B cell (primary cell): ENCODE measurements at regions not wholly inside any gene's neighbourhood (a gene's known extent, or its start where the extent isn't known, plus 50 kb on each side); places are given as distances from the start of the nearest gene placed in this dataset.

Experiments used
- ATAC-seq: fragments of 200-7000 bp; cut with Tn5 transposase; one replicate; pipeline ENCODE4 v1.10.0; 2021; ENCODE audit warnings: low read depth, mild to moderate bottlenecking, moderate number of reproducible peaks, moderate library complexity
- CTCF ChIA-PET: fragments of 350-600 bp; sonication (Branson Sonifier 250); formaldehyde crosslinking; loops from one replicate; lab custom pipeline; 2021; ENCODE audit warnings: antibody characterized with exemption, inconsistent platforms; lab: Charles Lee
- POLR2A ChIA-PET: fragments of 350-600 bp; sonication (Branson Sonifier 250); formaldehyde crosslinking; loops from one replicate; lab custom pipeline; 2021; ENCODE audit warnings: antibody characterized with exemption; lab: Charles Lee
- DNase-seq: peaks from one replicate; pipeline ENCODE4 v3.0.0; 2013
- H2AFZ ChIP-seq: 2 replicates; pipeline ENCODE4 v1.6.1; 2012; ENCODE audit warnings: mild to moderate bottlenecking, low read depth, low read length; ENCODE audit not compliant: insufficient read depth, poor library complexity, severe bottlenecking
- H3K27ac ChIP-seq, 2 donors: 1 replicate in 1 of 2; 2 replicates in 1 of 2; pipeline ENCODE4 v1.5.1; 2012 to 2013; ENCODE audit warnings: low read length in 2 of 2, mild to moderate bottlenecking in 2 of 2, moderate library complexity in 1 of 2
- H3K27me3 ChIP-seq, 4 experiments: fragments of 200-600 bp in 1 of 4; sonication (generic) in 1 of 4; replicated peaks in 1 of 4; 1 replicate in 2 of 4; 2 replicates in 2 of 4; pipeline versions ENCODE4 v1.6.1 to v1.7.0; 2013 to 2016; ENCODE audit warnings: low read length in 3 of 4, mild to moderate bottlenecking in 2 of 4, mixed read lengths in 1 of 4, moderate library complexity in 1 of 4; ENCODE audit not compliant: insufficient read depth in 4 of 4, control insufficient read depth in 3 of 4; ENCODE audit errors: control extremely low read depth in 1 of 4
- H3K36me3 ChIP-seq, 2 experiments: replicated peaks in 1 of 2; 1 replicate in 1 of 2; 2 replicates in 1 of 2; pipeline versions ENCODE4 v1.6.1 to v1.7.1; 2013; ENCODE audit warnings: low read length in 1 of 2; ENCODE audit not compliant: insufficient read depth in 2 of 2, control insufficient read depth in 1 of 2; ENCODE audit errors: control extremely low read depth in 1 of 2, extremely low read depth in 1 of 2
- H3K4me1 ChIP-seq, 2 donors: fragments of 200-600 bp in 1 of 2; sonication (generic) in 1 of 2; 1 replicate in 1 of 2; 2 replicates in 1 of 2; pipeline versions ENCODE4 v1.5.1 to v1.6.1; 2013 to 2017; ENCODE audit warnings: low read length in 2 of 2; ENCODE audit not compliant: control insufficient read depth in 2 of 2, insufficient read depth in 2 of 2
- H3K4me2 ChIP-seq: replicated peaks from 2 replicates; pipeline ENCODE3; 2012; ENCODE audit warnings: mild to moderate bottlenecking, low read depth, low read length; ENCODE audit not compliant: poor library complexity, severe bottlenecking
- H3K4me3 ChIP-seq, 5 experiments: fragments of 200-600 bp in 1 of 5; sonication (generic) in 1 of 5; 1 replicate in 3 of 5; 2 replicates in 2 of 5; pipeline versions ENCODE4 v1.5.1 to v1.7.0; 2011 to 2016; ENCODE audit warnings: low read length in 4 of 5, mild to moderate bottlenecking in 4 of 5, low read depth in 2 of 5, control low read depth in 1 of 5, moderate library complexity in 1 of 5; ENCODE audit not compliant: insufficient read depth in 1 of 5; ENCODE audit errors: control extremely low read depth in 1 of 5, extremely low read depth in 1 of 5
- H3K79me2 ChIP-seq: fragments of 200-600 bp; sonication (generic); one replicate; pipeline ENCODE4 v1.6.0; 2016; ENCODE audit warnings: low read length; ENCODE audit not compliant: control insufficient read depth, insufficient read depth
- H3K9ac ChIP-seq: fragments of 200-600 bp; sonication (generic); 2 replicates; pipeline ENCODE4 v1.6.1; 2017; ENCODE audit warnings: mild to moderate bottlenecking, low read length, moderate library complexity
- H3K9me3 ChIP-seq, 3 donors: one replicate each; pipeline versions ENCODE4 v1.6.1 to v1.7.1; 2013; ENCODE audit warnings: low read length in 2 of 3; ENCODE audit not compliant: control insufficient read depth in 2 of 3, insufficient read depth in 1 of 3; ENCODE audit errors: control extremely low read depth in 1 of 3
- H4K20me1 ChIP-seq: 2 replicates; pipeline ENCODE4 v1.6.0; 2012; ENCODE audit warnings: mild to moderate bottlenecking, low read length; ENCODE audit not compliant: insufficient read depth, control insufficient read depth, poor library complexity, severe bottlenecking
- H3K27ac Mint-ChIP-seq: one replicate; pipeline ENCODE4 v1.8.0; 2021; ENCODE audit warnings: mixed read lengths
- H3K27me3 Mint-ChIP-seq: one replicate; pipeline ENCODE4 v1.8.0; 2021; ENCODE audit warnings: mixed read lengths
- H3K4me1 Mint-ChIP-seq: one replicate; pipeline ENCODE4 v1.8.0; 2021; ENCODE audit warnings: mixed read lengths
- H3K4me3 Mint-ChIP-seq: one replicate; pipeline ENCODE4 v1.8.0; 2021; ENCODE audit warnings: mixed read lengths
- H3K9me3 Mint-ChIP-seq: one replicate; pipeline ENCODE4 v1.8.0; 2022; ENCODE audit warnings: mixed read lengths; ENCODE audit not compliant: insufficient read depth
- EZH2 ChIP-seq: IDR thresholded peaks from 2 replicates; pipeline ENCODE4 v1.6.1; 2012; ENCODE audit warnings: borderline replicate concordance, low read depth, mild to moderate bottlenecking, moderate library complexity, low read length; ENCODE audit not compliant: insufficient read depth, poor library complexity, severe bottlenecking
- WGBS: methylation state at CpG from one replicate; pipeline ENCODE4 v1.1.5; 2013; ENCODE audit warnings: missing lambda C conversion rate; ENCODE audit not compliant: insufficient coverage; 5-methylcytosine and 5-hydroxymethylcytosine counted together
- intact Hi-C: fragments of 100-400 bp; cut with micrococcal nuclease; formaldehyde crosslinking; loops from one replicate; pipeline ENCODE4 v1.10.0; 2022
- TF ChIP-seq, protein P1 (sequence below): fragments of 200-600 bp; IDR thresholded peaks from one replicate; pipeline ENCODE4 v1.8.0; 2022; ENCODE audit warnings: antibody characterized with exemption, mild to moderate bottlenecking

DNA sequence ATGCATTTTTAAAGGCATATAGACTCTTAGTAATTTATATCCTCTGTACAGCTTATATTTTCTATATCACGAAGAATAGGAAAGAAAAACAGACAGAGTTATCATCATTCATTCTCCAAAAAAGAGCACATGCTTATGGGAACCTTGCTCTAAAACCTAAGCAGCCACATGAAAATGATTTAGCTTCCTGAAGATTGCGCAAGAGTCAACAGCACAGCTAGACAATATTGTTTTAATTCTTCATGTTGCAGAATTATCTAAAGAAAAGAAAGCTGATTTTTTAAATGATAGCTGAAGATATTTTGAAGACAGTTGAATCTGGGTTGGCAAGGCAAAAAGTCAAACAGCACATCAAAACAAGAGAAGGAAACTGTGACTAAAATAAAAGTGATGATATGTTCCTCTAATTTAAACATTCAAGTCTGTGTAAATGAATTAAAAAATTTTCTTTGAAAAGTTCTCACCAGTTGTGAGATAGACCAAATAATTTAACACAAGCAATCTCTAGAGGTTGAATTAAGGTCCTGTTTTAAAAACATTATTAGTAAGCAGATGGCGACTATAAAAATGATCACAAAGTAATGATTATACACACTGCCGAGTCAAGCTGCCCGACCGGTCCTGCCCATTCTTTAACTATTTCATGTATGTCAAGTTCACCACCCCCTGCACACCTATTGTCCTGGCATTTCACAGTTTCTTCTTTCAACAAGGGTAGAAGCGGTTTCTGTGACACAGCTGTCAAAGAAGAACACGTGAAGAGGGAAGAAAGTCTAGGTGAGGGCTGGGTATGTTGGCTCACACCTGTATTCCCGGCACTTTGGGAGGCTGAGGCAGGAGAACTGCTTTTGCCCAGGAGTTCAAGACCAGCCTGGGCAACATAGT, 74.2 kb upstream of the BHLHE40 start:
- no peaks in the 10 kb centered on the region for H3K27me3 Mint-ChIP-seq
- ChIA-PET CTCF (interaction anchor here (1.0 kb wide), 1 partner anchor 55 kb away, joined by 3 read pairs; no protein-coding TSS in a partner anchor), POLR2A (no interaction called here)
- no peaks in the 10 kb centered on the region for H3K27me3 ChIP-seq
- H3K4me2 ChIP-seq: no peak overlapping the region
- no peak overlapping the region for H3K27ac ChIP-seq
- DNase-seq (no peak), ATAC-seq (no peak)
- H4K20me1 ChIP-seq: no peaks in the 10 kb centered on the region
- intact Hi-C loops: no loop called here
- 80% methylated on average over 1 of the region's 9 CpGs for WGBS
- H2AFZ ChIP-seq: no peak overlapping the region
- H3K36me3 ChIP-seq: no peaks in the 10 kb centered on the region
- H3K9me3 ChIP-seq: no peaks in the 10 kb centered on the region
- no peaks in the 10 kb centered on the region for H3K9me3 Mint-ChIP-seq
- no peaks in the 10 kb centered on the region for H3K79me2 ChIP-seq
- no peak overlapping the region for H3K27ac Mint-ChIP-seq
- no peak overlapping the region for H3K9ac ChIP-seq
- no peak overlapping the region for H3K4me3 Mint-ChIP-seq
- H3K4me1 ChIP-seq: no peaks in the 10 kb centered on the region
- no peak for TF ChIP-seq EZH2
- TF ChIP-seq, protein P1, sequence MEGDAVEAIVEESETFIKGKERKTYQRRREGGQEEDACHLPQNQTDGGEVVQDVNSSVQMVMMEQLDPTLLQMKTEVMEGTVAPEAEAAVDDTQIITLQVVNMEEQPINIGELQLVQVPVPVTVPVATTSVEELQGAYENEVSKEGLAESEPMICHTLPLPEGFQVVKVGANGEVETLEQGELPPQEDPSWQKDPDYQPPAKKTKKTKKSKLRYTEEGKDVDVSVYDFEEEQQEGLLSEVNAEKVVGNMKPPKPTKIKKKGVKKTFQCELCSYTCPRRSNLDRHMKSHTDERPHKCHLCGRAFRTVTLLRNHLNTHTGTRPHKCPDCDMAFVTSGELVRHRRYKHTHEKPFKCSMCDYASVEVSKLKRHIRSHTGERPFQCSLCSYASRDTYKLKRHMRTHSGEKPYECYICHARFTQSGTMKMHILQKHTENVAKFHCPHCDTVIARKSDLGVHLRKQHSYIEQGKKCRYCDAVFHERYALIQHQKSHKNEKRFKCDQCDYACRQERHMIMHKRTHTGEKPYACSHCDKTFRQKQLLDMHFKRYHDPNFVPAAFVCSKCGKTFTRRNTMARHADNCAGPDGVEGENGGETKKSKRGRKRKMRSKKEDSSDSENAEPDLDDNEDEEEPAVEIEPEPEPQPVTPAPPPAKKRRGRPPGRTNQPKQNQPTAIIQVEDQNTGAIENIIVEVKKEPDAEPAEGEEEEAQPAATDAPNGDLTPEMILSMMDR: no peak
- no peaks in the 10 kb centered on the region for H3K4me1 Mint-ChIP-seq
- no peak overlapping the region for H3K4me3 ChIP-seq

GRCh38 chr3:4906107-4906621, 73.1 kb upstream of the BHLHE40 start:
- Histone ChIP-seq H3K4me3 (no peak overlapping the region), H3K27me3 (no peaks in the 10 kb centered on the region), H3K4me1 (no peaks in the 10 kb centered on the region), H3K79me2 (no peaks in the 10 kb centered on the region), H4K20me1 (no peaks in the 10 kb centered on the region), H3K9ac (no peak overlapping the region), H2AFZ (no peak overlapping the region), H3K36me3 (no peaks in the 10 kb centered on the region), H3K4me2 (no peak overlapping the region), H3K27ac (no peak overlapping the region), H3K9me3 (no peaks in the 10 kb centered on the region)
- WGBS: no CpG with 5 or more reads among the region's 3 CpGs
- Mint-ChIP-seq H3K27ac (no peak overlapping the region), H3K4me3 (no peak overlapping the region), H3K27me3 (no peaks in the 10 kb centered on the region), H3K9me3 (no peaks in the 10 kb centered on the region), H3K4me1 (no peaks in the 10 kb centered on the region)
- POLR2A ChIA-PET: no interaction called here
- intact Hi-C loops: no loop called here
- CTCF ChIA-PET: interaction anchor here (1.0 kb wide), 1 partner anchor 54 kb away, joined by 3 read pairs; no protein-coding TSS in a partner anchor
- ATAC-seq (no peak), DNase-seq (no peak)
- TF ChIP-seq, protein P1: no peak
- TF ChIP-seq EZH2: no peak
